HepG2 (cell line): ENCODE measurements at regions not wholly inside any gene's neighbourhood (a gene's known extent, or its start where the extent isn't known, plus 50 kb on each side); places are given as distances from the start of the nearest gene placed in this dataset.

Experiments
- HNRNPL ChIP-seq: fragments of 200-400 bp; formaldehyde crosslinking; IDR thresholded peaks from 2 replicates; pipeline ENCODE4 v1.6.1; 2017; ENCODE audit warnings: mild to moderate bottlenecking, low read depth, low read length
- NFE2L1 ChIP-seq: sonication (generic); formaldehyde crosslinking; IDR thresholded peaks from 2 replicates; pipeline ENCODE4 v1.4.0; 2020; ENCODE audit warnings: missing genetic modification reagents, mild to moderate bottlenecking, borderline replicate concordance
- NPAS2 ChIP-seq: sonication (generic); formaldehyde crosslinking; IDR thresholded peaks from 2 replicates; pipeline ENCODE4 v1.8.0; 2022; ENCODE audit warnings: mild to moderate bottlenecking, missing genetic modification reagents, borderline replicate concordance
- NR2F1 ChIP-seq, 2 experiments: fragments of 450-650 bp in 1 of 2; formaldehyde crosslinking in 1 of 2; IDR thresholded peaks; 2 replicates each; pipeline versions ENCODE4 v1.5.0 to v1.6.1; 2016 to 2020; ENCODE audit warnings: mild to moderate bottlenecking in 1 of 2, missing compliant biosample characterization in 1 of 2, missing genetic modification reagents in 1 of 2, moderate library complexity in 1 of 2
- RBM39 ChIP-seq: fragments of 200-400 bp; formaldehyde crosslinking; IDR thresholded peaks from one replicate; pipeline ENCODE4 v1.6.1; 2018; ENCODE audit warnings: antibody characterized with exemption, mild to moderate bottlenecking, low read depth, low read length; ENCODE audit not compliant: poor library complexity, severe bottlenecking
- SAFB2 ChIP-seq: sonication (generic); formaldehyde crosslinking; IDR thresholded peaks from 2 replicates; pipeline ENCODE4 v1.5.1; 2020; ENCODE audit warnings: missing genetic modification reagents, low read depth, mild to moderate bottlenecking, borderline replicate concordance
- ZNF451 ChIP-seq: sonication (generic); formaldehyde crosslinking; IDR thresholded peaks from 2 replicates; pipeline ENCODE4 v1.5.0; 2020; ENCODE audit warnings: mild to moderate bottlenecking, missing genetic modification reagents
- ZNF816 ChIP-seq: sonication (generic); formaldehyde crosslinking; IDR thresholded peaks from 2 replicates; pipeline ENCODE4 v1.8.0; 2022; ENCODE audit warnings: missing genetic modification reagents, mild to moderate bottlenecking, borderline replicate concordance
- TF ChIP-seq, protein P1 (sequence below): sonication (generic); formaldehyde crosslinking; IDR thresholded peaks from 2 replicates; pipeline ENCODE4 v1.5.0; 2020; ENCODE audit warnings: mild to moderate bottlenecking, missing genetic modification reagents, borderline replicate concordance
- TF ChIP-seq, protein P2 (sequence below): sonication (generic); formaldehyde crosslinking; IDR thresholded peaks from 2 replicates; pipeline ENCODE4 v1.4.0; 2020; ENCODE audit warnings: missing genetic modification reagents; ENCODE audit errors: not compliant biosample characterization
- TF ChIP-seq, protein P3 (sequence below): sonication (generic); formaldehyde crosslinking; IDR thresholded peaks from 2 replicates; pipeline ENCODE4 v1.5.0; 2020; ENCODE audit warnings: missing genetic modification reagents, mild to moderate bottlenecking, borderline replicate concordance
- TF ChIP-seq, protein P4 (sequence below): sonication (generic); formaldehyde crosslinking; IDR thresholded peaks from 2 replicates; pipeline ENCODE4 v1.4.0; 2020; ENCODE audit warnings: missing genetic modification reagents, mild to moderate bottlenecking, borderline replicate concordance

DNA sequence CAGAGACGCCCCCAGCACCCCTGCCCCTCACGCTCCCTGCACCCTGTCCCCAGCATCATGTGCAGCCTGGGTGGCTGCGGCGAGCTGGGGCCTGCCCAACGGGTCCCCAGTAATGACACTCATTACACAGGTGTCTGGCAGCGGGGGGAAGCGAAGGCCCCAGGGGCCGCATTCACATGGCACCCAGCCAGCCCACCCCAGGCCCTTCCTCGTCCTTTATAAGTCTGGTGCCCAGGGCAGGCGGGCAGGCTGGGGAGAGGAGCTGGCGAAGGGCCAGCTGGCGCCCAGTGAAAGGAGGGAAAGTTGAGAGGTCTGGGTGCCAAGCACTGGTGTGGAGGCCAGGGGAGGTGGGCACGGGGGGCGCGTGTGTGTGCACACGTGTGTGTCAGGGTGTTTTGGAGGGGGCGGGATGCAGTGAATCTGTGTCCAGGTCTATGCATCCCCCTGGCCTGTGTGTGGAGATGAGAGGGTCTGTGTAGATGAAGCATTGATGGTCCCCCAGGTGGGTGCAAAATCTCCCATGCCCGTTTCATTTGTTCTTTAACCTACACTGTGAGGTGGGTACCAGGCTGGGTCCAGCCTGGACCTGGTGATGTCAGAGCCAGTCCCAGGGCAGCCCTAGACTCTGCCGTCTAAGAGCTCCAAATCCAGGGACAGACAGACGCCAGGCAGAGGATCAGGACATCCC is 105.3 kb downstream of the CEBPB start (continued):
- TF ChIP-seq SAFB2 (CRISPR knock-in tag) (0 out of 2 replicates have a peak, but pooled peaks have one; percentile 31), NR2F1 (CRISPR knock-in tag; IDR thresholded peaks at IDR 0.05) (no peak), ZNF816 (CRISPR knock-in tag) (no peak), NPAS2 (CRISPR knock-in tag) (no peak), HNRNPL (peak; percentile 93), RBM39 (peak; percentile 47), ZNF451 (CRISPR knock-in tag) (no peak), NFE2L1 (CRISPR knock-in tag) (peak; percentile 26; the same call in 1 of the 2 replicates)
- TF ChIP-seq, protein P1, sequence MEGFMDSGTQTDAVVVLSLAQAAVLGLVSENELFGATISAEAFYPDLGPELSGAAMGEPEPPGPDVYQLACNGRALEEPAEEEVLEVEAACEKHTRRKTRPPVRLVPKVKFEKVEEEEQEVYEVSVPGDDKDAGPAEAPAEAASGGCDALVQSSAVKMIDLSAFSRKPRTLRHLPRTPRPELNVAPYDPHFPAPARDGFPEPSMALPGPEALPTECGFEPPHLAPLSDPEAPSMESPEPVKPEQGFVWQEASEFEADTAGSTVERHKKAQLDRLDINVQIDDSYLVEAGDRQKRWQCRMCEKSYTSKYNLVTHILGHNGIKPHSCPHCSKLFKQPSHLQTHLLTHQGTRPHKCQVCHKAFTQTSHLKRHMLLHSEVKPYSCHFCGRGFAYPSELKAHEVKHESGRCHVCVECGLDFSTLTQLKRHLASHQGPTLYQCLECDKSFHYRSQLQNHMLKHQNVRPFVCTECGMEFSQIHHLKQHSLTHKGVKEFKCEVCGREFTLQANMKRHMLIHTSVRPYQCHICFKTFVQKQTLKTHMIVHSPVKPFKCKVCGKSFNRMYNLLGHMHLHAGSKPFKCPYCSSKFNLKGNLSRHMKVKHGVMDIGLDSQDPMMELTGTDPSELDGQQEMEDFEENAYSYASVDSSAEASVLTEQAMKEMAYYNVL, result 0 out of 2 replicates have a peak, but pooled peaks have one; percentile 36
- TF ChIP-seq, protein P2, sequence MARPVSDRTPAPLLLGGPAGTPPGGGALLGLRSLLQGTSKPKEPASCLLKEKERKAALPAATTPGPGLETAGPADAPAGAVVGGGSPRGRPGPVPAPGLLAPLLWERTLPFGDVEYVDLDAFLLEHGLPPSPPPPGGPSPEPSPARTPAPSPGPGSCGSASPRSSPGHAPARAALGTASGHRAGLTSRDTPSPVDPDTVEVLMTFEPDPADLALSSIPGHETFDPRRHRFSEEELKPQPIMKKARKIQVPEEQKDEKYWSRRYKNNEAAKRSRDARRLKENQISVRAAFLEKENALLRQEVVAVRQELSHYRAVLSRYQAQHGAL (CRISPR knock-in tag), result no peak
- TF ChIP-seq, protein P3, sequence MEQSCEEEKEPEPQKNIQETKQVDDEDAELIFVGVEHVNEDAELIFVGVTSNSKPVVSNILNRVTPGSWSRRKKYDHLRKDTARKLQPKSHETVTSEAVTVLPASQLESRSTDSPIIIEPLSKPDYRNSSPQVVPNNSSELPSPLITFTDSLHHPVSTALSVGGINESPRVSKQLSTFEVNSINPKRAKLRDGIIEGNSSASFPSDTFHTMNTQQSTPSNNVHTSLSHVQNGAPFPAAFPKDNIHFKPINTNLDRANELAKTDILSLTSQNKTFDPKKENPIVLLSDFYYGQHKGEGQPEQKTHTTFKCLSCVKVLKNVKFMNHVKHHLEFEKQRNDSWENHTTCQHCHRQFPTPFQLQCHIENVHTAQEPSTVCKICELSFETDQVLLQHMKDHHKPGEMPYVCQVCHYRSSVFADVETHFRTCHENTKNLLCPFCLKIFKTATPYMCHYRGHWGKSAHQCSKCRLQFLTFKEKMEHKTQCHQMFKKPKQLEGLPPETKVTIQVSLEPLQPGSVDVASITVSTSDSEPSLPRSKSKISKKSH (CRISPR knock-in tag), result 0 out of 2 replicates have a peak, but pooled peaks have one; percentile 5
- TF ChIP-seq, protein P4, sequence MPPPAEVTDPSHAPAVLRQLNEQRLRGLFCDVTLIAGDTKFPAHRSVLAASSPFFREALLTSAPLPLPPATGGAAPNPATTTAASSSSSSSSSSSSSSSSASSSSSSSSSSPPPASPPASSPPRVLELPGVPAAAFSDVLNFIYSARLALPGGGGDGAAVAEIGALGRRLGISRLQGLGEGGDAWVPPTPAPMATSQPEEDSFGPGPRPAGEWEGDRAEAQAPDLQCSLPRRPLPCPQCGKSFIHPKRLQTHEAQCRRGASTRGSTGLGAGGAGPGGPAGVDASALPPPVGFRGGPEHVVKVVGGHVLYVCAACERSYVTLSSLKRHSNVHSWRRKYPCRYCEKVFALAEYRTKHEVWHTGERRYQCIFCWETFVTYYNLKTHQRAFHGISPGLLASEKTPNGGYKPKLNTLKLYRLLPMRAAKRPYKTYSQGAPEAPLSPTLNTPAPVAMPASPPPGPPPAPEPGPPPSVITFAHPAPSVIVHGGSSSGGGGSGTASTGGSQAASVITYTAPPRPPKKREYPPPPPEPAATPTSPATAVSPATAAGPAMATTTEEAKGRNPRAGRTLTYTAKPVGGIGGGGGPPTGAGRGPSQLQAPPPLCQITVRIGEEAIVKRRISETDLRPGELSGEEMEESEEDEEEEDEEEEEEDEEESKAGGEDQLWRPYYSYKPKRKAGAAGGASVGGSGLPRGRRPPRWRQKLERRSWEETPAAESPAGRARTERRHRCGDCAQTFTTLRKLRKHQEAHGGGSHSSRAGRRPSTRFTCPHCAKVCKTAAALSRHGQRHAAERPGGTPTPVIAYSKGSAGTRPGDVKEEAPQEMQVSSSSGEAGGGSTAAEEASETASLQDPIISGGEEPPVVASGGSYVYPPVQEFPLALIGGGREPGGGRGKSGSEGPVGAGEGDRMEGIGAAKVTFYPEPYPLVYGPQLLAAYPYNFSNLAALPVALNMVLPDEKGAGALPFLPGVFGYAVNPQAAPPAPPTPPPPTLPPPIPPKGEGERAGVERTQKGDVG (CRISPR knock-in tag), result peak; percentile 49; the same call in 1 of the 2 replicates
